ENCODE measurements at regions not wholly inside any gene's neighbourhood (a gene's known extent, or its start where the extent isn't known, plus 50 kb on each side); places are given as distances from the start of the nearest gene placed in this dataset.

GRCh38 chr7:68376131-68376661 lies 1222.1 kb upstream of the AUTS2 start:
- no peak overlapping the region for H3K4me3 ChIP-seq (ENCODE audit: low read depth, low read length)
- no peak for DNase-seq (ENCODE audit: low read depth)
- TF ChIP-seq CTCF (conservative IDR thresholded peaks at IDR 0.05; ENCODE audit: low read depth, low read length): no peak

- no peak overlapping the region for H3K4me3 ChIP-seq (ENCODE audit: low read depth, low read length)
- no peak for TF ChIP-seq CTCF (conservative IDR thresholded peaks at IDR 0.05; ENCODE audit: low read depth, low read length)
- DNase-seq (ENCODE audit: low read depth): no peak
Observed at GRCh38 chr7:68381731-68382130, 1216.5 kb upstream of the AUTS2 start.

GRCh38 chr7:68384581-68384980 lies 1213.7 kb upstream of the AUTS2 start:
- DNase-seq (ENCODE audit: low read depth): no peak
- TF ChIP-seq CTCF (conservative IDR thresholded peaks at IDR 0.05; ENCODE audit: low read depth, low read length): no peak
- H3K4me3 ChIP-seq (ENCODE audit: low read depth, low read length): no peak overlapping the region

GRCh38 chr7:68393051-68393450 lies 1205.2 kb upstream of the AUTS2 start:
- no peak for TF ChIP-seq CTCF (conservative IDR thresholded peaks at IDR 0.05; ENCODE audit: low read depth, low read length)
- DNase-seq (ENCODE audit: low read depth): no peak
- H3K4me3 ChIP-seq (ENCODE audit: low read depth, low read length): no peak overlapping the region

GRCh38 chr7:68394131-68394530 lies 1204.1 kb upstream of the AUTS2 start:
- no peak for DNase-seq (ENCODE audit: low read depth)
- H3K4me3 ChIP-seq (ENCODE audit: low read depth, low read length): no peak overlapping the region
- no peak for TF ChIP-seq CTCF (conservative IDR thresholded peaks at IDR 0.05; ENCODE audit: low read depth, low read length)

- no peak overlapping the region for H3K4me3 ChIP-seq (ENCODE audit: low read depth, low read length)
- DNase-seq (ENCODE audit: low read depth): no peak
- TF ChIP-seq CTCF (conservative IDR thresholded peaks at IDR 0.05; ENCODE audit: low read depth, low read length): no peak
Observed at GRCh38 chr7:68399991-68400590, 1198.2 kb upstream of the AUTS2 start.

GRCh38 chr7:68400783-68401182 lies 1197.5 kb upstream of the AUTS2 start:
- H3K4me3 ChIP-seq (ENCODE audit: low read depth, low read length): no peak overlapping the region
- TF ChIP-seq CTCF (conservative IDR thresholded peaks at IDR 0.05; ENCODE audit: low read depth, low read length): no peak
- DNase-seq (ENCODE audit: low read depth): no peak

Data from epithelial cell of proximal tubule (primary cell).